ENCODE measurements at regions not wholly inside any gene's neighbourhood (a gene's known extent, or its start where the extent isn't known, plus 50 kb on each side); places are given as distances from the start of the nearest gene placed in this dataset.
A peak's percentile ranks its signal among the peaks of the same experiment; 100 is the strongest.

GRCh38 chr4:36516522-36517095 lies 235.2 kb downstream of the DTHD1 start:
- Histone ChIP-seq H3K9ac (ENCODE audit: insufficient read length, low read depth) (no peak overlapping the region), H3K4me3 (ENCODE audit: insufficient read length, low read depth) (no peak overlapping the region), H3K36me3 (ENCODE audit: insufficient read depth, insufficient read length, low read length) (no peaks in the 10 kb centered on the region), H3K9me3 (ENCODE audit: insufficient read depth, low read length) (no peaks in the 10 kb centered on the region), H3K27me3 (ENCODE audit: insufficient read depth, insufficient read length) (no peaks in the 10 kb centered on the region), H3K4me1 (ENCODE audit: insufficient read depth, insufficient read length) (no peaks in the 10 kb centered on the region)
- TF ChIP-seq SUZ12 (IDR thresholded peaks at IDR 0.05; ENCODE audit: extremely low read depth, insufficient read depth, insufficient read length) (no peak), ZNF274 (IDR thresholded peaks at IDR 0.05; ENCODE audit: low read depth, low read length) (no peak), YY1 (IDR thresholded peaks at IDR 0.05; ENCODE audit: insufficient read depth, insufficient read length) (no peak)
- DNase-seq (ENCODE audit: low read depth, low spot score): no peak

GRCh38 chr4:36523182-36523581 lies 241.8 kb downstream of the DTHD1 start:
- Histone ChIP-seq H3K27me3 (ENCODE audit: insufficient read depth, insufficient read length) (no peaks in the 10 kb centered on the region), H3K36me3 (ENCODE audit: insufficient read depth, insufficient read length, low read length) (no peaks in the 10 kb centered on the region), H3K4me1 (ENCODE audit: insufficient read depth, insufficient read length) (no peaks in the 10 kb centered on the region), H3K4me3 (ENCODE audit: insufficient read length, low read depth) (no peak overlapping the region), H3K9me3 (ENCODE audit: insufficient read depth, low read length) (0 out of 2 replicates have a peak, but pooled peaks cover 6% of the 10 kb centered on the region), H3K9ac (ENCODE audit: insufficient read length, low read depth) (no peak overlapping the region)
- TF ChIP-seq YY1 (IDR thresholded peaks at IDR 0.05; ENCODE audit: insufficient read depth, insufficient read length) (no peak), ZNF274 (IDR thresholded peaks at IDR 0.05; ENCODE audit: low read depth, low read length) (no peak), SUZ12 (IDR thresholded peaks at IDR 0.05; ENCODE audit: extremely low read depth, insufficient read depth, insufficient read length) (no peak)
- DNase-seq (ENCODE audit: low read depth, low spot score): peak; percentile 1

- no peaks in the 10 kb centered on the region for H3K4me1 ChIP-seq (ENCODE audit: insufficient read depth, insufficient read length)
- H3K27me3 ChIP-seq (ENCODE audit: insufficient read depth, insufficient read length): no peaks in the 10 kb centered on the region
- DNase-seq (ENCODE audit: low read depth, low spot score): no peak
- TF ChIP-seq ZNF274 (IDR thresholded peaks at IDR 0.05; ENCODE audit: low read depth, low read length): no peak
- no peak for TF ChIP-seq YY1 (IDR thresholded peaks at IDR 0.05; ENCODE audit: insufficient read depth, insufficient read length)
- no peak for TF ChIP-seq SUZ12 (IDR thresholded peaks at IDR 0.05; ENCODE audit: extremely low read depth, insufficient read depth, insufficient read length)
- peaks cover 10% of the 10 kb centered on the region; the same call in 1 of the 2 replicates for H3K9me3 ChIP-seq (ENCODE audit: insufficient read depth, low read length)
- H3K4me3 ChIP-seq (ENCODE audit: insufficient read length, low read depth): no peak overlapping the region
- H3K9ac ChIP-seq (ENCODE audit: insufficient read length, low read depth): no peak overlapping the region
- no peaks in the 10 kb centered on the region for H3K36me3 ChIP-seq (ENCODE audit: insufficient read depth, insufficient read length, low read length)
Observed at GRCh38 chr4:36532670-36533379, 251.4 kb downstream of the DTHD1 start.

GRCh38 chr4:36533944-36534343 lies 252.5 kb downstream of the DTHD1 start:
- no peaks in the 10 kb centered on the region for H3K27me3 ChIP-seq (ENCODE audit: insufficient read depth, insufficient read length)
- no peak overlapping the region for H3K9ac ChIP-seq (ENCODE audit: insufficient read length, low read depth)
- H3K4me1 ChIP-seq (ENCODE audit: insufficient read depth, insufficient read length): no peaks in the 10 kb centered on the region
- H3K36me3 ChIP-seq (ENCODE audit: insufficient read depth, insufficient read length, low read length): no peaks in the 10 kb centered on the region
- no peak overlapping the region for H3K4me3 ChIP-seq (ENCODE audit: insufficient read length, low read depth)
- no peak for DNase-seq (ENCODE audit: low read depth, low spot score)
- TF ChIP-seq YY1 (IDR thresholded peaks at IDR 0.05; ENCODE audit: insufficient read depth, insufficient read length): no peak
- no peak for TF ChIP-seq SUZ12 (IDR thresholded peaks at IDR 0.05; ENCODE audit: extremely low read depth, insufficient read depth, insufficient read length)
- no peak for TF ChIP-seq ZNF274 (IDR thresholded peaks at IDR 0.05; ENCODE audit: low read depth, low read length)
- peaks cover 4% of the 10 kb centered on the region; the same call in 1 of the 2 replicates for H3K9me3 ChIP-seq (ENCODE audit: insufficient read depth, low read length)

GRCh38 chr4:36547383-36547782 lies 266.0 kb downstream of the DTHD1 start:
- Histone ChIP-seq H3K4me1 (ENCODE audit: insufficient read depth, insufficient read length) (no peaks in the 10 kb centered on the region), H3K36me3 (ENCODE audit: insufficient read depth, insufficient read length, low read length) (no peaks in the 10 kb centered on the region), H3K4me3 (ENCODE audit: insufficient read length, low read depth) (no peak overlapping the region), H3K9me3 (ENCODE audit: insufficient read depth, low read length) (no peaks in the 10 kb centered on the region), H3K27me3 (ENCODE audit: insufficient read depth, insufficient read length) (no peaks in the 10 kb centered on the region), H3K9ac (ENCODE audit: insufficient read length, low read depth) (no peak overlapping the region)
- TF ChIP-seq ZNF274 (IDR thresholded peaks at IDR 0.05; ENCODE audit: low read depth, low read length): no peak
- no peak for TF ChIP-seq YY1 (IDR thresholded peaks at IDR 0.05; ENCODE audit: insufficient read depth, insufficient read length)
- TF ChIP-seq SUZ12 (IDR thresholded peaks at IDR 0.05; ENCODE audit: extremely low read depth, insufficient read depth, insufficient read length): no peak
- no peak for DNase-seq (ENCODE audit: low read depth, low spot score)

GRCh38 chr4:36549252-36549651 lies 267.8 kb downstream of the DTHD1 start:
- no peak overlapping the region for H3K9ac ChIP-seq (ENCODE audit: insufficient read length, low read depth)
- no peaks in the 10 kb centered on the region for H3K4me1 ChIP-seq (ENCODE audit: insufficient read depth, insufficient read length)
- no peak for DNase-seq (ENCODE audit: low read depth, low spot score)
- no peaks in the 10 kb centered on the region for H3K27me3 ChIP-seq (ENCODE audit: insufficient read depth, insufficient read length)
- no peak for TF ChIP-seq YY1 (IDR thresholded peaks at IDR 0.05; ENCODE audit: insufficient read depth, insufficient read length)
- no peak for TF ChIP-seq SUZ12 (IDR thresholded peaks at IDR 0.05; ENCODE audit: extremely low read depth, insufficient read depth, insufficient read length)
- no peak for TF ChIP-seq ZNF274 (IDR thresholded peaks at IDR 0.05; ENCODE audit: low read depth, low read length)
- H3K4me3 ChIP-seq (ENCODE audit: insufficient read length, low read depth): no peak overlapping the region
- H3K9me3 ChIP-seq (ENCODE audit: insufficient read depth, low read length): no peaks in the 10 kb centered on the region
- H3K36me3 ChIP-seq (ENCODE audit: insufficient read depth, insufficient read length, low read length): no peaks in the 10 kb centered on the region

- Histone ChIP-seq H3K27me3 (ENCODE audit: insufficient read depth, insufficient read length) (no peaks in the 10 kb centered on the region), H3K9me3 (ENCODE audit: insufficient read depth, low read length) (no peaks in the 10 kb centered on the region), H3K4me3 (ENCODE audit: insufficient read length, low read depth) (no peak overlapping the region), H3K9ac (ENCODE audit: insufficient read length, low read depth) (no peak overlapping the region), H3K4me1 (ENCODE audit: insufficient read depth, insufficient read length) (no peaks in the 10 kb centered on the region), H3K36me3 (ENCODE audit: insufficient read depth, insufficient read length, low read length) (no peaks in the 10 kb centered on the region)
- TF ChIP-seq ZNF274 (IDR thresholded peaks at IDR 0.05; ENCODE audit: low read depth, low read length) (no peak), YY1 (IDR thresholded peaks at IDR 0.05; ENCODE audit: insufficient read depth, insufficient read length) (no peak), SUZ12 (IDR thresholded peaks at IDR 0.05; ENCODE audit: extremely low read depth, insufficient read depth, insufficient read length) (no peak)
- no peak for DNase-seq (ENCODE audit: low read depth, low spot score)
Observed at GRCh38 chr4:36549992-36550391, 268.6 kb downstream of the DTHD1 start.

All from NT2/D1 (cell line).